Keratinocyte (primary cell): ENCODE measurements at regions not wholly inside any gene's neighbourhood (a gene's known extent, or its start where the extent isn't known, plus 50 kb on each side); places are given as distances from the start of the nearest gene placed in this dataset.

Experiments
- DNase-seq: peaks from one replicate; pipeline ENCODE4 v3.0.0-alpha.2; 2011; ENCODE audit warnings: low read depth, missing footprints, low spot score
- FAIRE-seq: peaks from 2 replicates; lab custom pipeline; 2011; peaks lifted over from hg19 to GRCh38; lab: Jason Lieb, UNC
- H2AFZ ChIP-seq: 2 replicates; pipeline ENCODE4 v1.6.0; 2012; ENCODE audit warnings: low read length, control low read depth, inconsistent platforms; ENCODE audit not compliant: control insufficient read depth
- H3K27ac ChIP-seq: 2 replicates; pipeline ENCODE4 v1.5.1; 2011; ENCODE audit warnings: low read length; ENCODE audit not compliant: control insufficient read depth, insufficient read depth
- H3K27me3 ChIP-seq: 3 replicates; pipeline ENCODE4 v1.6.0; 2011; ENCODE audit warnings: low read length; ENCODE audit not compliant: control insufficient read depth, insufficient read depth; ENCODE audit errors: extremely low read depth
- H3K36me3 ChIP-seq, 2 experiments: 2 replicates in 1 of 2; 3 replicates in 1 of 2; pipeline ENCODE4 v1.5.1; 2011; ENCODE audit warnings: low read length in 2 of 2, mild to moderate bottlenecking in 1 of 2; ENCODE audit not compliant: control insufficient read depth in 2 of 2, insufficient read depth in 2 of 2; ENCODE audit errors: extremely low read depth in 1 of 2
- H3K4me1 ChIP-seq: 3 replicates; pipeline ENCODE4 v1.5.1; 2011; ENCODE audit warnings: low read length; ENCODE audit not compliant: control insufficient read depth, insufficient read depth; ENCODE audit errors: extremely low read depth
- H3K4me2 ChIP-seq: 3 replicates; pipeline ENCODE4 v1.6.0; 2011; ENCODE audit warnings: low read depth, low read length; ENCODE audit not compliant: control insufficient read depth, insufficient read depth; ENCODE audit errors: extremely low read depth
- H3K4me3 ChIP-seq, 3 experiments: fragments of 200-600 bp in 1 of 3; sonication (generic) in 1 of 3; 2 replicates in 2 of 3; 3 replicates in 1 of 3; pipeline ENCODE4 v1.5.1; 2011 to 2016; ENCODE audit warnings: low read length in 3 of 3, mild to moderate bottlenecking in 3 of 3, control low read depth in 2 of 3, inconsistent platforms in 1 of 3, low read depth in 1 of 3, mixed read lengths in 1 of 3, mixed run types in 1 of 3, moderate library complexity in 1 of 3; ENCODE audit not compliant: control insufficient read depth in 2 of 3, insufficient read depth in 2 of 3; ENCODE audit errors: extremely low read depth in 1 of 3
- H3K79me2 ChIP-seq: 2 replicates; pipeline ENCODE4 v1.6.0; 2012; ENCODE audit warnings: low read length; ENCODE audit not compliant: control insufficient read depth, insufficient read depth
- H3K9ac ChIP-seq: 3 replicates; pipeline ENCODE4 v1.6.0; 2011; ENCODE audit warnings: low read length; ENCODE audit not compliant: control insufficient read depth, insufficient read depth; ENCODE audit errors: extremely low read depth
- H3K9me1 ChIP-seq: 3 replicates; pipeline ENCODE4 v1.6.0; 2011; ENCODE audit warnings: low read length; ENCODE audit not compliant: control insufficient read depth, insufficient read depth; ENCODE audit errors: extremely low read depth
- H3K9me3 ChIP-seq: 2 replicates; pipeline ENCODE4 v1.5.1; 2012; ENCODE audit warnings: low read depth, low read length; ENCODE audit not compliant: control insufficient read depth
- H4K20me1 ChIP-seq: 3 replicates; pipeline ENCODE4 v1.6.0; 2011; ENCODE audit warnings: low read length; ENCODE audit not compliant: control insufficient read depth, insufficient read depth; ENCODE audit errors: extremely low read depth
- EZH2 ChIP-seq: IDR thresholded peaks from one replicate; pipeline ENCODE4 v1.6.1; 2012; ENCODE audit warnings: inconsistent platforms, mild to moderate bottlenecking, low read length, moderate library complexity
- dilution Hi-C: fragments of 300-500 bp; cut with MboI; formaldehyde crosslinking; loops from one replicate; pipeline ENCODE4 v1.7.0; 2020; ENCODE audit warnings: low sequenced_read_pairs; ENCODE audit not compliant: extremely low pct_ligation_motif_present
- TF ChIP-seq, protein P1 (sequence below), 3 experiments: IDR thresholded peaks in 1 of 3; conservative IDR thresholded peaks in 1 of 3; optimal IDR thresholded peaks in 1 of 3; 2 replicates in 2 of 3; 3 replicates in 1 of 3; pipeline versions ENCODE3 to v1.5.1; 2011; ENCODE audit warnings: low read length in 3 of 3, mild to moderate bottlenecking in 3 of 3, moderate library complexity in 2 of 3, control low read depth in 1 of 3, inconsistent platforms in 1 of 3; ENCODE audit not compliant: insufficient read depth in 2 of 3; ENCODE audit errors: extremely low read depth in 1 of 3

DNA sequence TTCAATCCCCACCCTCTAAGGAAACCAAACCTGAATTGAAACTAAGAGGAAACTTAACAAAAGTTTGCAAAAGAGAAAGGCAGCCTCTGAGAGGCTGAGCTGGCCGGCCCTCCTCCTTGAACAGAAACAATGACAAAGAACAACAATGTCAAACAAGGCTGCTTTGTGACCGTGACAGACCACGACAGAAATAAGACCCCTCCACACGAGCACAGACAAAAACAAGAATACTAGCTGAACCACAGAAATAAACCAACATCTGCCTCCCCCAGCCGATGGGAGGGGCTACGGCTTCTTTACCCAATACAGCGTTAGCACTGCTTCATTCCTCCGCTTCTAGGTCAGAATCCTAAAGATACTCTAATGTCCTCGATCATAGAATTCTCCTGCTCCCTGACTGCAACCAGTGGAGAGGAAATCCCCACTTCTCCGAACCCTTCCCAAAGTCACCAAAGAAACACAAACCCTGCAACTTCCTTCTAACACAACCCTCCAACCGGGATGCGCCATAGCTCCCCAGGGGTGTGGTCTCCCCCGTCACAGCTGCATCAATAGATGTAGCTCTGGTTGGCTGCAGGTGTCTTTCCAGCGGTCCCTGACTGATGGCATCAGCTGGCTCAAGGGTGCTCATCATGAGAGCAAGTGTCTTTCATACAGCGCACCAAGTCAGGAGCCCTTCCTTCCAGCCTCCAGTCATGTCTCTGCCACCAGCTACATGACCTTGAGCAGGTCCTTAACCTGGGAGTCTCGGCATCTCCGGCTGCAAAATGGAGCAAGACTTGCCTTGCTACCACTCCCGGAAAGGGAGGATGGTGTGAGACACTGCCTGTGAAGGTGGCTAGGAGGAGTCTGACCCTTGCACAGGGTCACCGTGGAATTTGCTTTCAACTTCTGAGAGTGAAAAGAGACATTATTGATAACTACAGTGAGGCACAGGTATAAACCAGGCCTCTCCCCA, 198.6 kb downstream of the HAUS1 start:
- dilution Hi-C loops, result no loop called here
- H3K79me2 ChIP-seq, result no peaks in the 10 kb centered on the region

DNA sequence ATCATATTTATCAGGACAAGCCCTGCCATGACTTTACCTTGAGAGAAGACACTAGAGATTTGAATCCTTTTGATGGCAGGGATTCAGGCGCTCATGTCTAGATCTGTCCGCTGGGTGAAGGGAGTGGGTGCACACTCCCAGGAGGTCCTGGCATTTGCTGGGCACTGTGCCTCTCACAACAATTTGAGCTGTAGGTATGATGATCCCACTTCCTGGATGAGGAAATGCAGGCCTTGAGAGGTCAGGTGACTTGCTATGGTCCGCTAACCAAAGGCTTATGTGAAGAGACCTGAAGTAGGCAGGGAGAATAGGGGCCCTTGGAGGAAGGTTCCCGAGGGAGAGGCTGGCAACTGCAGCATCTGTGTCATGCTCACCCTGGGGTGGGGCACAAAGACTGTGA, 206.1 kb downstream of the HAUS1 start:
- DNase-seq, result no peak
- dilution Hi-C loops, result no loop called here

More for the DNA sequence above, 198.6 kb downstream of the HAUS1 start:
- Histone ChIP-seq H3K4me2 (no peak overlapping the region), H2AFZ (no peak overlapping the region), H4K20me1 (no peaks in the 10 kb centered on the region), H3K27me3 (no peaks in the 10 kb centered on the region), H3K4me1 (no peaks in the 10 kb centered on the region), H3K9me3 (no peaks in the 10 kb centered on the region), H3K9ac (no peak overlapping the region), H3K36me3 (no peaks in the 10 kb centered on the region), H3K9me1 (no peaks in the 10 kb centered on the region), H3K4me3 (no peak overlapping the region), H3K27ac (no peak overlapping the region)
- TF ChIP-seq, protein P1, sequence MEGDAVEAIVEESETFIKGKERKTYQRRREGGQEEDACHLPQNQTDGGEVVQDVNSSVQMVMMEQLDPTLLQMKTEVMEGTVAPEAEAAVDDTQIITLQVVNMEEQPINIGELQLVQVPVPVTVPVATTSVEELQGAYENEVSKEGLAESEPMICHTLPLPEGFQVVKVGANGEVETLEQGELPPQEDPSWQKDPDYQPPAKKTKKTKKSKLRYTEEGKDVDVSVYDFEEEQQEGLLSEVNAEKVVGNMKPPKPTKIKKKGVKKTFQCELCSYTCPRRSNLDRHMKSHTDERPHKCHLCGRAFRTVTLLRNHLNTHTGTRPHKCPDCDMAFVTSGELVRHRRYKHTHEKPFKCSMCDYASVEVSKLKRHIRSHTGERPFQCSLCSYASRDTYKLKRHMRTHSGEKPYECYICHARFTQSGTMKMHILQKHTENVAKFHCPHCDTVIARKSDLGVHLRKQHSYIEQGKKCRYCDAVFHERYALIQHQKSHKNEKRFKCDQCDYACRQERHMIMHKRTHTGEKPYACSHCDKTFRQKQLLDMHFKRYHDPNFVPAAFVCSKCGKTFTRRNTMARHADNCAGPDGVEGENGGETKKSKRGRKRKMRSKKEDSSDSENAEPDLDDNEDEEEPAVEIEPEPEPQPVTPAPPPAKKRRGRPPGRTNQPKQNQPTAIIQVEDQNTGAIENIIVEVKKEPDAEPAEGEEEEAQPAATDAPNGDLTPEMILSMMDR (optimal IDR thresholded peaks at IDR 0.05 in 1 of 3, IDR thresholded peaks at IDR 0.05 in 1 of 3, conservative IDR thresholded peaks at IDR 0.05 in 1 of 3; ENCODE audit: extremely low read depth in 1 of 3, insufficient read depth in 2 of 3, low read length in 3 of 3), result no peak
- no peak for TF ChIP-seq EZH2
- no peak for FAIRE-seq
- no peak for DNase-seq

More for the DNA sequence above, 206.1 kb downstream of the HAUS1 start:
- Histone ChIP-seq H3K4me2 (peak overlapping the region; percentile 37), H3K79me2 (no peaks in the 10 kb centered on the region), H3K4me3 (no peak overlapping the region), H3K9me1 (no peaks in the 10 kb centered on the region), H3K9ac (no peak overlapping the region), H3K4me1 (peaks cover 9% of the 10 kb centered on the region), H3K27me3 (no peaks in the 10 kb centered on the region), H3K27ac (no peak overlapping the region), H3K36me3 (no peaks in the 10 kb centered on the region), H2AFZ (peak overlapping the region; percentile 54), H4K20me1 (no peaks in the 10 kb centered on the region), H3K9me3 (no peaks in the 10 kb centered on the region)
- no peak for TF ChIP-seq EZH2
- TF ChIP-seq, protein P1 (optimal IDR thresholded peaks at IDR 0.05 in 1 of 3, IDR thresholded peaks at IDR 0.05 in 1 of 3, conservative IDR thresholded peaks at IDR 0.05 in 1 of 3; ENCODE audit: extremely low read depth in 1 of 3, insufficient read depth in 2 of 3, low read length in 3 of 3), result no peak
- peak; percentile 9 for FAIRE-seq
